Panc1 (cell line): ENCODE measurements at regions not wholly inside any gene's neighbourhood (a gene's known extent, or its start where the extent isn't known, plus 50 kb on each side); places are given as distances from the start of the nearest gene placed in this dataset.

Experiments used
- ATAC-seq: fragments of 200-7000 bp; cut with Tn5 transposase; 2 replicates; pipeline ENCODE4 v1.9.1; 2020; ENCODE audit warnings: mild to moderate bottlenecking, moderate library complexity
- BruUV-seq: library from RNA; stranded (reverse); fragments of 400-500 nt; replicated peaks from 2 replicates; lab custom pipeline; 2021; lab: Mats Ljungman, UMichigan
- CTCF ChIA-PET: fragments of 300-600 bp; sonication (Branson Sonifier 250); formaldehyde crosslinking; loops from one replicate; lab custom pipeline; 2022; ENCODE audit warnings: antibody characterized with exemption; lab: Charles Lee
- POLR2A ChIA-PET: fragments of 300-600 bp; sonication (Branson Sonifier 250); formaldehyde crosslinking; loops from one replicate; lab custom pipeline; 2022; ENCODE audit warnings: antibody characterized with exemption; lab: Charles Lee
- DNase-seq: peaks from one replicate; pipeline ENCODE4 v3.0.0-alpha.2; 2010; ENCODE audit warnings: low read depth, low spot score
- H3K27ac ChIP-seq: 2 replicates; pipeline ENCODE4 v1.5.1; 2011; ENCODE audit warnings: mild to moderate bottlenecking, low read length, inconsistent platforms
- H3K27me3 ChIP-seq: fragments of 200-500 bp; sonication (Bioruptor generic); 2 replicates; pipeline ENCODE4 v1.6.0; 2014; ENCODE audit warnings: low read length, inconsistent platforms; ENCODE audit not compliant: control insufficient read depth, insufficient read depth
- H3K36me3 ChIP-seq: fragments of 200-500 bp; sonication (Bioruptor generic); 2 replicates; pipeline ENCODE4 v1.5.1; 2014; ENCODE audit warnings: inconsistent platforms, mild to moderate bottlenecking, low read length, moderate library complexity; ENCODE audit not compliant: control insufficient read depth, insufficient read depth
- H3K4me1 ChIP-seq: 2 replicates; pipeline ENCODE4 v1.5.1; 2011; ENCODE audit warnings: inconsistent platforms, mild to moderate bottlenecking, low read length, moderate library complexity; ENCODE audit not compliant: control insufficient read depth, insufficient read depth
- H3K4me3 ChIP-seq, 2 experiments: 2 replicates each; pipeline ENCODE4 v1.5.1; 2011 to 2012; ENCODE audit warnings: low read depth in 2 of 2, low read length in 2 of 2, mild to moderate bottlenecking in 2 of 2, inconsistent platforms in 1 of 2, moderate library complexity in 1 of 2
- H3K9me3 ChIP-seq: fragments of 200-500 bp; sonication (Bioruptor generic); 2 replicates; pipeline ENCODE4 v1.5.1; 2014; ENCODE audit warnings: low read depth, mild to moderate bottlenecking, inconsistent platforms, low read length, moderate library complexity; ENCODE audit not compliant: control insufficient read depth, insufficient read depth
- POLR2AphosphoS5 ChIP-seq: IDR thresholded peaks from 2 replicates; pipeline ENCODE4 v1.6.1; 2012; ENCODE audit warnings: mild to moderate bottlenecking, low read depth, low read length, moderate library complexity
- SIN3A ChIP-seq: IDR thresholded peaks from 2 replicates; pipeline ENCODE4 v1.6.1; 2012; ENCODE audit warnings: low read depth, mild to moderate bottlenecking, low read length, moderate library complexity, borderline replicate concordance; ENCODE audit not compliant: insufficient read depth
- TCF7L2 ChIP-seq: IDR thresholded peaks from 2 replicates; pipeline ENCODE4 v1.6.1; 2011; ENCODE audit warnings: mild to moderate bottlenecking, low read depth, low read length, inconsistent platforms
- in situ Hi-C: cut with HindIII; loops from 2 replicates; pipeline ENCODE4 v1.10.0; 2016; ENCODE audit warnings: low sequenced_read_pairs, low pct_unique_long_range_greater_than_20kb
- intact Hi-C: fragments of 100-400 bp; cut with micrococcal nuclease; formaldehyde crosslinking; loops from one replicate; pipeline ENCODE4 v1.10.0; 2022; ENCODE audit not compliant: unreplicated experiment
- TF ChIP-seq, protein P1 (sequence below), 2 experiments: IDR thresholded peaks; 2 replicates each; pipeline ENCODE4 v1.6.1; 2011 to 2012; ENCODE audit warnings: low read depth in 2 of 2, control low read depth in 1 of 2, low read length in 1 of 2, mild to moderate bottlenecking in 1 of 2, moderate library complexity in 1 of 2; ENCODE audit not compliant: insufficient read depth in 1 of 2
- TF ChIP-seq, protein P2 (sequence below): fragments of 450-650 bp; IDR thresholded peaks from 2 replicates; pipeline ENCODE4 v1.5.1; 2017; ENCODE audit warnings: mild to moderate bottlenecking

DNA sequence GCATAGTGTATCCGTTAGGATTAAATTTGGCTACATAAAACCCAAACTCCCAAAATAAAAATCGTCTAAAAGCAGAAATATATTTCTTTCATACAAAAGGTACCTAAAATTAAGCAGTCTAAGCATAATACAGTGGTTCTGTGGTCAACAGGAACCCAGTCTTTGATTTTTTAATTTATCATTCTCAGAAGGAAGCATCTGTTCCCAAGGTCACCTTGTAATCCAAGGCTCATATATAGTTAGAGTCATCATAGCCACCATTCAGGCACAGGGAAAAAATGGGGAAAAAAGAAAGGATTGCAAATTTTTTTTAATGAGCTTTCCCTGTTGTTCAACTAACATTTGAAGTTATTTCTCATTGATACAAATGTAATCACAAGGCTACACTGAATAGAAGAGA is 983.2 kb downstream of the PLOD2 start:
- H3K9me3 ChIP-seq = peaks cover 5% of the 10 kb centered on the region; the same call in 1 of the 2 replicates
- H3K27ac ChIP-seq = no peak overlapping the region
- no peaks in the 10 kb centered on the region for H3K27me3 ChIP-seq
- no TSS peak for BruUV-seq
- no peaks in the 10 kb centered on the region for H3K36me3 ChIP-seq
- ATAC-seq (no peak), DNase-seq (no peak)
- no peak overlapping the region for H3K4me3 ChIP-seq
- ChIA-PET POLR2A (no interaction called here), CTCF (no interaction called here)
- intact Hi-C loops = no loop called here
- in situ Hi-C loops = no loop called here
- H3K4me1 ChIP-seq = no peaks in the 10 kb centered on the region
- TF ChIP-seq, protein P1, sequence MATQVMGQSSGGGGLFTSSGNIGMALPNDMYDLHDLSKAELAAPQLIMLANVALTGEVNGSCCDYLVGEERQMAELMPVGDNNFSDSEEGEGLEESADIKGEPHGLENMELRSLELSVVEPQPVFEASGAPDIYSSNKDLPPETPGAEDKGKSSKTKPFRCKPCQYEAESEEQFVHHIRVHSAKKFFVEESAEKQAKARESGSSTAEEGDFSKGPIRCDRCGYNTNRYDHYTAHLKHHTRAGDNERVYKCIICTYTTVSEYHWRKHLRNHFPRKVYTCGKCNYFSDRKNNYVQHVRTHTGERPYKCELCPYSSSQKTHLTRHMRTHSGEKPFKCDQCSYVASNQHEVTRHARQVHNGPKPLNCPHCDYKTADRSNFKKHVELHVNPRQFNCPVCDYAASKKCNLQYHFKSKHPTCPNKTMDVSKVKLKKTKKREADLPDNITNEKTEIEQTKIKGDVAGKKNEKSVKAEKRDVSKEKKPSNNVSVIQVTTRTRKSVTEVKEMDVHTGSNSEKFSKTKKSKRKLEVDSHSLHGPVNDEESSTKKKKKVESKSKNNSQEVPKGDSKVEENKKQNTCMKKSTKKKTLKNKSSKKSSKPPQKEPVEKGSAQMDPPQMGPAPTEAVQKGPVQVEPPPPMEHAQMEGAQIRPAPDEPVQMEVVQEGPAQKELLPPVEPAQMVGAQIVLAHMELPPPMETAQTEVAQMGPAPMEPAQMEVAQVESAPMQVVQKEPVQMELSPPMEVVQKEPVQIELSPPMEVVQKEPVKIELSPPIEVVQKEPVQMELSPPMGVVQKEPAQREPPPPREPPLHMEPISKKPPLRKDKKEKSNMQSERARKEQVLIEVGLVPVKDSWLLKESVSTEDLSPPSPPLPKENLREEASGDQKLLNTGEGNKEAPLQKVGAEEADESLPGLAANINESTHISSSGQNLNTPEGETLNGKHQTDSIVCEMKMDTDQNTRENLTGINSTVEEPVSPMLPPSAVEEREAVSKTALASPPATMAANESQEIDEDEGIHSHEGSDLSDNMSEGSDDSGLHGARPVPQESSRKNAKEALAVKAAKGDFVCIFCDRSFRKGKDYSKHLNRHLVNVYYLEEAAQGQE (IDR thresholded peaks at IDR 0.05; ENCODE audit: insufficient read depth in 1 of 2, low read depth in 2 of 2, low read length in 1 of 2) = no peak
- no peak for TF ChIP-seq POLR2AphosphoS5
- no peak for TF ChIP-seq TCF7L2
- TF ChIP-seq, protein P2, sequence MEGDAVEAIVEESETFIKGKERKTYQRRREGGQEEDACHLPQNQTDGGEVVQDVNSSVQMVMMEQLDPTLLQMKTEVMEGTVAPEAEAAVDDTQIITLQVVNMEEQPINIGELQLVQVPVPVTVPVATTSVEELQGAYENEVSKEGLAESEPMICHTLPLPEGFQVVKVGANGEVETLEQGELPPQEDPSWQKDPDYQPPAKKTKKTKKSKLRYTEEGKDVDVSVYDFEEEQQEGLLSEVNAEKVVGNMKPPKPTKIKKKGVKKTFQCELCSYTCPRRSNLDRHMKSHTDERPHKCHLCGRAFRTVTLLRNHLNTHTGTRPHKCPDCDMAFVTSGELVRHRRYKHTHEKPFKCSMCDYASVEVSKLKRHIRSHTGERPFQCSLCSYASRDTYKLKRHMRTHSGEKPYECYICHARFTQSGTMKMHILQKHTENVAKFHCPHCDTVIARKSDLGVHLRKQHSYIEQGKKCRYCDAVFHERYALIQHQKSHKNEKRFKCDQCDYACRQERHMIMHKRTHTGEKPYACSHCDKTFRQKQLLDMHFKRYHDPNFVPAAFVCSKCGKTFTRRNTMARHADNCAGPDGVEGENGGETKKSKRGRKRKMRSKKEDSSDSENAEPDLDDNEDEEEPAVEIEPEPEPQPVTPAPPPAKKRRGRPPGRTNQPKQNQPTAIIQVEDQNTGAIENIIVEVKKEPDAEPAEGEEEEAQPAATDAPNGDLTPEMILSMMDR = no peak
- no peak for TF ChIP-seq SIN3A

DNA sequence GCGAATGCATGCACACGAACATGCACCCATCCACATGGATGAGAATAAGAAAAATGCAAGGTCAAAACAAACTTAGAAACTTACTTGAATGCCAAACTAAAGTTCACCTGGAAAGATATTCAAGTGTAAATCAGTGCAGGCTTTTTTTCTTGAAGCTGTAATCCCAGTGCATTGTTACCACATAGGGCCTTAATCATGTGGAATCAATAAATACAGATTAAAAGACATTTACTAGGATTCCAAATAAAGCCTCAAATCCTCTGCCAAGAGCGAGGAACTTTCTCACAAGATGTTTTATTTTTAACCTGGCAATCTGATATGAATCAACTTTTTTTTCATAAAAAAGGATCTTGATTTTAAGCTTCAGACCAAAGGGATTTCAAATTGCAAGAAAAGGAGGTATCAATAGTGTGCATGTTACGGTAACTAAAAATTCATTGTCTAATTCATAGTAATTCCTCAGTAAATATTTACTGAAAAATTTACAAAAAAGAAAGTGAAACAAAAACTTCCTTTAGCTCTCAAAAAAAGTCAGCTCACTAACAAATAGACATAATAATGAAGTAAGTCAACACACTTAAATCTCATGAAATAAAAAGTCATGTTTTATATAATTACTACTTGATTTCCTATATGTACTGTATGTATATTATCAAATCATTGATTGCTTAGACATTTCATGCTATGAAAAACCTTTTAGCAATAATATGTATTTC is 978.6 kb downstream of the PLOD2 start:
- no peak overlapping the region for H3K4me3 ChIP-seq
- intact Hi-C loops = no loop called here
- no TSS peak for BruUV-seq
- H3K27ac ChIP-seq = no peak overlapping the region
- H3K9me3 ChIP-seq = peaks cover 5% of the 10 kb centered on the region; the same call in 1 of the 2 replicates
- POLR2A ChIA-PET = no interaction called here
- TF ChIP-seq, protein P2 = no peak
- TF ChIP-seq POLR2AphosphoS5 (no peak), TCF7L2 (no peak), SIN3A (no peak)
- TF ChIP-seq, protein P1 (IDR thresholded peaks at IDR 0.05; ENCODE audit: insufficient read depth in 1 of 2, low read depth in 2 of 2, low read length in 1 of 2) = no peak
- no peaks in the 10 kb centered on the region for H3K27me3 ChIP-seq
- H3K36me3 ChIP-seq = no peaks in the 10 kb centered on the region
- ATAC-seq = no peak
- no peak for DNase-seq
- CTCF ChIA-PET = no interaction called here
- no peaks in the 10 kb centered on the region for H3K4me1 ChIP-seq
- in situ Hi-C loops = no loop called here
